Activated CD8-positive, alpha-beta memory T cell treated with anti-CD3 and anti-CD28 coated beads for 24 hours (primary cell): ENCODE measurements at regions not wholly inside any gene's neighbourhood (a gene's known extent, or its start where the extent isn't known, plus 50 kb on each side); places are given as distances from the start of the nearest gene placed in this dataset.
"Not testable (repeated sequence)": the region's sequence is repeated elsewhere in the genome, so short reads cannot be mapped to it uniquely, and the experiment has no call there.

ENCODE experiments used
- DNase-seq: peaks from one replicate; pipeline ENCODE4 v3.0.0-alpha.2; 2020

GRCh38 chr6:37078814-37079213, 73.4 kb downstream of the FGD2 start:
- DNase-seq, result no peak

- DNase-seq, result no peak
These were observed 75.7 kb downstream of the FGD2 start for GRCh38 chr6:37081042-37081607.

GRCh38 chr6:37082390-37083130, 77.1 kb downstream of the FGD2 start:
- no peak for DNase-seq

GRCh38 chr6:37083243-37084138, 78.0 kb downstream of the FGD2 start:
- DNase-seq, result no peak

GRCh38 chr6:37084665-37085064, 79.2 kb downstream of the FGD2 start:
- DNase-seq, result not testable (repeated sequence)

- no peak for DNase-seq
These were observed 79.7 kb downstream of the FGD2 start for GRCh38 chr6:37085198-37085597.

- no peak for DNase-seq
These were observed 81.1 kb upstream of the PIM1 start for GRCh38 chr6:37088897-37089296.

- DNase-seq, result no peak
These were observed 80.2 kb upstream of the PIM1 start for GRCh38 chr6:37089783-37090182.

GRCh38 chr6:37091104-37091503, 78.8 kb upstream of the PIM1 start:
- DNase-seq, result not testable (repeated sequence)

GRCh38 chr6:37091586-37091985, 78.4 kb upstream of the PIM1 start:
- not testable (repeated sequence) for DNase-seq

- no peak for DNase-seq
These were observed 76.8 kb upstream of the PIM1 start for GRCh38 chr6:37092923-37093727.

- no peak for DNase-seq
These were observed 76.3 kb upstream of the PIM1 start for GRCh38 chr6:37093728-37094069.

GRCh38 chr6:37095997-37096396, 74.0 kb upstream of the PIM1 start:
- no peak for DNase-seq

- no peak for DNase-seq
These were observed 72.6 kb upstream of the PIM1 start for GRCh38 chr6:37097335-37097734.

- no peak for DNase-seq
These were observed 70.5 kb upstream of the PIM1 start for GRCh38 chr6:37099442-37099841.

- no peak for DNase-seq
These were observed 69.2 kb upstream of the PIM1 start for GRCh38 chr6:37100745-37101144.

- no peak for DNase-seq
These were observed 68.0 kb upstream of the PIM1 start for GRCh38 chr6:37101991-37102298.

- peak; percentile 82 for DNase-seq
These were observed 67.4 kb upstream of the PIM1 start for GRCh38 chr6:37102299-37103168.

- DNase-seq, result peak; percentile 60
These were observed 66.5 kb upstream of the PIM1 start for GRCh38 chr6:37103169-37104039.

GRCh38 chr6:37104824-37105147, 65.2 kb upstream of the PIM1 start:
- DNase-seq, result no peak
